ENCODE measurements at regions not wholly inside any gene's neighbourhood (a gene's known extent, or its start where the extent isn't known, plus 50 kb on each side); places are given as distances from the start of the nearest gene placed in this dataset.

DNA sequence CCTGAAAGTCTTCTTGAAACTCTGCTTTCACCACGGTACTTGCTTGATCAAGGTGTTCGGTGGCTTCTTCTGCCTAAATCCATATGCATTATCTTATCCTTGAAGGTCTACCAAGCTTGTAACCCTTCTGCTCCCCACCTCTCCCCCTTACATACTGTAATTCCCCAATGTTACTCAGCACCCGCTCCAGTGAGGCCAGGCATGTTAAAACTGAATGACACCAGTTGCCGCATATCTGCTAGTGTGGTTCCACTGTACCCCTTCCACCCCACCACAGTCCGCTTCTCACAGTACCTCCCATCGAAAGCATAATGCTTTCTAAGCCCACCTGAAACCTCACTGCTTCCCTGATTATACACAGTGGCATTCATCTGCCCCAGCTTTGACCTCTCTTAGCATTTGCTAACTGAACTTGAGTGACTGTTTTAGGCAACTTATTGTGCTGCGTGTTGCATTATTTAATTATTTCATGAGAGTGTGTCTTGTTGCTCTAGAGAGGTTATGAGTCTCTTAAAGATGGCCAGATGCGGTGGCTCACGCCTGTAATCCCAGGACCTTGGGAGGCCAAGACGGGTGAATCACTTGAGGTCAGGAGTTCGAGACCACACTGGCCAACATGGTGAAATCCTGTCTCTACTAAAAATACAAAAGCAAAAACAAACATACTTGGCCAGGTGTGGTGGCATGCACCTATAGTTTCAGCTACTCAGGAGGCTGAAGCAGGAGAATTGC is 87.6 kb upstream of the MBNL2 start:
- DNase-seq (ENCODE audit: low read depth in 4 of 4, low spot score in 1 of 4) = no peak

DNA sequence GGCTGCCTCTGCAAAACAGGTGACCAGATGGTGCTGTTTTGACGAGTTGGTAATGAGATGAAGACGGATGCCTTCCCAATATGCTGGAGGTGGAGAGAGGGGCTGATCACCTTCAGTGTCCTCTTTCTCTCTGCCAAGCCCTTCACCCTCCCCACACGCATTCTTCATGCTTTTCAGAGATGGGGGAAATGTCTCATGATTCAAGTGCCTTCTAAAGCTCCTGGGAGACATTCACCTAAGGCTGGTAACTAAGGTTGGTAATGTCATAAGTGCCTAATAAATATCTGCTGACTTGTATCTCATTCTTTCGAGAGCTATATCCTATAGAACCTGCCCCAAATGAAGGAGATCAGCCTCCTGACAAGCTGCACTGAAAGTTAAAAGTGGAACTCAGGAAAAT is 86.2 kb upstream of the MBNL2 start:
- DNase-seq (ENCODE audit: low read depth in 4 of 4, low spot score in 1 of 4) = no peak

DNA sequence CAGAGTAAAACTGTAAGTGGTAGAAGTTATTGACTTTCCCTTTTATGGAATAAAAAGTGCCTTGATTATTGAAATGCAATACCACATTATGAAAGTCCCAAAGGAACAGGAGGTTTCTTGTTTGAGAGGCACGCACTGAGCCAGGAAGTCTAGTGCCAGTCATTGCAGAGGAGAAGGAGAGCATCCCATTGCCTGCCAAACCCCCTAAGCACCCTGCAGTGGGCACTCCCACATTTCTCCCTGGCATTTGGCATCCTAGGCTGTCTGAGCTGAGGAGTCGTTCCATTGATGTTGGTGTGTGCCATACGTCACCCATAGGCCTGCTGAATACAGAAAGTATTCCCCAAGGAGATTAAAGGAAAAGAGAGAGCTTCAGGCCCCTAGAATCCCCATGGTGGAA is 85.7 kb upstream of the MBNL2 start:
- DNase-seq (ENCODE audit: low read depth in 4 of 4, low spot score in 1 of 4) = no peak

DNA sequence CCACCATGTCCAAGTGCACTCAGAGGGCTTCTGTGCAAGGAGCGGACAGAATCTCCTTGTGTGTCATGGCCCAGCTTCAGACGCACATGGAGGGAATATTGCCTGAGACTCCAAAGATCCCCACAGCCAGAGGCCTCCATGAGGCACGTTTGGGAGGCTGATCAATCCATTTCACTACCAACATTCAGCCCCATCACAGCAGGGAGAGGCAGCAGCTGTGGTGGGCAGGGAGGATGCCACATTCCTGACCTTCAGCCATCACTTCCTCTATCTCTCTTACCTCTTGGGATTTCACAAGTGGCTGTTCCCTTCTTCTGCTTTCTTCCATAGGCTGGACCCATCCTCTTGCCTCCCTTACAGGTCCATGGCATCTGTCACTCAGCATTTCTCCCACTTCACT is 82.4 kb upstream of the MBNL2 start:
- DNase-seq (ENCODE audit: low read depth in 4 of 4, low spot score in 1 of 4) = no peak

DNA sequence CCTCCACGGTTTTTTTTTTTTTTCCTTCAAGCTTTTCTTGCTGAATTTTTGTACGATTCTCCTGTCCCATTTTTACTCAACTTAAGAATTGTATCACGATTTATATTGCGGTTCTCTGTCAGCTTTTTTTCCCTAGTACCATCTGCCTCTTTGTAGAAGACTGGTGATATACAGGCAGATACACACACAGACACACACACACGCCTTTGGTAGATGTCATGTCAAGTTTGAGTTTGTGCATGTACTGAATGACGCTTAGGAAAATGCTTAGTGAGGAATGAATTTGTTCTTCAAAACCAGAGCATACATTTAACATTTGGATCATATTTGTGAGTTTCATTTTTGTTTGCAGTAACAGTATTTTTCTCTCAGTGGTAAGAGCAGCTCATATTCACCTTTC is 82.0 kb upstream of the MBNL2 start:
- no peak for DNase-seq (ENCODE audit: low read depth in 4 of 4, low spot score in 1 of 4)

DNA sequence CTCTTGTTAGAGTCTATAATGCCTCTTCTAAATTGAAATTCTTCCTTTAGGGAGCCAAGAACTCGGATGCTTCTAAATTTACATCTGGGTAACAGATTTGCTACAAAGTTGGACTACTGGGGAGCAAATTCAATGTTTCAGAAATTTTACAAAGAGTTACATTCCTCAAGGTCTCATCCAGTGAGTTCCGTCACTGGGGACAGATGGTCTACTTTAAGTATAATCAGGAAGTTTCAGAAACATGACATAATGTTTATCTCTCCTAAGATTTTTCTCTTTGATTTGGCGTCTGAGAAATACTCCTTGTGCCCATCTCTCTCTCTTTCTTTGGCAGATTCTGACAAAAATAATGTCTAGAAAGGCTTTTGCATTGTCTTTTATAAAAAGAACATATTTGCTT is 81.5 kb upstream of the MBNL2 start:
- no peak for DNase-seq (ENCODE audit: low read depth in 4 of 4, low spot score in 1 of 4)

DNA sequence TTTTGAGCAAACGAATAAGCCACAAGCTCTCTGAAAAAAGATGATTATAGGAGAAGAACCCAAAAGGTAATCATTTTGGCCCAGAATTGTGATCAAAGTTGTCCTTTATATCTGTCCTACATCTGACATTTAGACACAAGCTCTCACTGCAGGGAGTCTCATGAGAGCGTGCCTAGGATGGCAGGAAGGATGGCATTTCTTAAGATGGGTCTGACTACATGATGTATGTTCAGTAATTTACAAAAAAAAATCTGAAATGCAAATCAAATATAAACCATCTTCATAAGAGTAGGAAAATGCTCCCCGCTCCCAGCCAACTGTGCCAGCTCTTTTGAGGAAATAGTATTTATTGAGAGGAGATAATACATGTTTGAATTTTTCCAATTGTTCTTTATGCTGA is 81.0 kb upstream of the MBNL2 start:
- no peak for DNase-seq (ENCODE audit: low read depth in 4 of 4, low spot score in 1 of 4)

DNA sequence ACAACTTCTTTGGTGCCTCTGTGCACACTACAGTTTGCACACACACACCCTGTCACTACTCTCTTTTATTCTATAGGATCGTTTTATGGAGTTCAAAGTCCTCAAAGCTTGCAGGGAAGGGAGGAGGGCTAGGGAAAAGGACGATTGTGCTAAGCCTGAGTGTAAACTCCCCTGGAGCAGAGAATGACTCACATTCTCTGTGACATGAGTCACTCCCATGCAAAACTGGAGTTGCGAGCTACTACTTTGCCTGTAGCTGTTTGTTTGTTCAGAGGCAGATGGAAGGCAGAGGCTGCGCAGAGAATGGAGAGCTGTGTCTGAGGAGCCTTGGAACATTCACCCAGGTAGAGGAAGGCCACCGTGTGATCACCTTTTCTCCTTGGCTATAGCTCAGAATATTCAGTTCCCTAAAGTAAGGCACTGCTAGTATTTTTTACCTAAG is 80.5 kb upstream of the MBNL2 start:
- no peak for DNase-seq (ENCODE audit: low read depth in 4 of 4, low spot score in 1 of 4)

DNA sequence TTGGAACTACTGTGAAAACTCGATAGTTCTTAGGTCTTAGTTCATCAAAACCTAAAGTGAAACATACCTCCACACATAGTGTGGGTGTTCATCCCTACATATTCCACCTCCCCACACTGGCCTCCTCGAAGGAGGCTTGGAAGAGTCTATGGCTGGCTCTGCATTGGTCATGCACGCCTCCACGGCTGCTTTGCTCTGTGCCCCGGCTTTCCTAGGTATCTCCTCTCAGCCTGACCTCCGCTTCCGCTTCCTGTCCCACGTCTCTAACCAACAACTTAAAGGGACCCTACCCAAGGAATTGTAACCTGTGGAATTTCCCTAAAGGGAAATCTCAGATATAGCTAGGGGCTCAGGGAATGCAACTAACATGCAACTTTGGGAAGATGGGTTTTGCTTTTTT is 79.7 kb upstream of the MBNL2 start:
- DNase-seq (ENCODE audit: low read depth in 4 of 4, low spot score in 1 of 4) = no peak

DNA sequence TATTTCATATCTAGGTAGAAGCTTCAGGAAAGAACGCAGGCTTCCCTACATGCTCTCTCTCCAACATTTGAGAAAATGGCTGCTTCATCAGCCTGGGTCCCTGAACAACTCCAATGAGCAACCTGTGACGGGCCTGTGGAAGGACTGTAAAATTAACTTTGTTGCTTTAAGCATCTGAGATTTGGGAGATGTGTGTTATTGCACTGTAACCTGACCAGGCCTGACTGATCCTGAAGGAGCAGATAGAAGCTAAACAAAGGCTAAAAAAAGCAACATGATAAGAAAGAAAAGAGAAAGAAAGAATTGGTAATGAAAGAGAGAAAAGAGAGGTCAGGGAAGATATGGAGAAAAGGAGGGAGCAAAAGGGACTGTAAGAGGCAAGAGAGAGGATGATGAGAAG is 77.1 kb upstream of the MBNL2 start:
- no peak for DNase-seq (ENCODE audit: low read depth in 4 of 4, low spot score in 1 of 4)

DNA sequence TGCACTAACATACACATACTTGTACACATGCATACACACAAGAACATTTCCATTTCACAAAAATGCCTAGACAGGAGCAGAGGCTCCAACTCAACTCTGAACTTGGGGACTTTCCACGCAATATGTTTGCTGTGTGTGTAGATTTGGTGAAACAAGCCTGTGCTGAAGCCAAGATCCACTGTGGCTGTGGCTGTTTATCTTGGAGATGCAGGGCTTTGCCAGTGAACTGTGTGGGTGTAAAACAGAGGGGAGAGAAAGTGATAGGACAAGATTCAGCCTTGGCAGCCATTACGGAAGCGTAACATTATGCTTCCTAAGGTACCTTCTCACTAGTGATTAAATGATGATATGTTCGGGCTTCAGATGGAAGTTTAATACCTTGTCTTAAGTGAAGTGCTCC is 73.2 kb upstream of the MBNL2 start:
- no peak for DNase-seq (ENCODE audit: low read depth in 4 of 4, low spot score in 1 of 4)

DNA sequence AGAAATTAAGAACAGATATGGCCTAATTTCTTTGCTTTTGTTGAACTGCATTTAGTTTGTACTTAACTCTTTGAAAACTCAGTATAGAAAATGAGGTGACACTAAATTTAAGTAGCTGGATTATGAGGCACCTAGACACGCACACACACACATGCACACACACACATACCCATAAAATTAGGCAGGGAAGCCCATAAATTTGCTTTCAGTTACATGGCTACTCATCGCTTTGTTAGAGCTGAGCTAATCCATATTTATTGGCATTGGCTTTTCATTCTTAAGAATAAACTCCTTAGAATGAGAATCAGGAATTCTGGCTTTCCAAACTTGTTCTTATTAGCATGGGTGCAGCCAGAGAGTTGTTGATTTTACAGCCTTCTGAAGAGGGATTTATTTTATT is 61.7 kb upstream of the MBNL2 start:
- DNase-seq (ENCODE audit: low read depth in 4 of 4, low spot score in 1 of 4) = no peak

DNA sequence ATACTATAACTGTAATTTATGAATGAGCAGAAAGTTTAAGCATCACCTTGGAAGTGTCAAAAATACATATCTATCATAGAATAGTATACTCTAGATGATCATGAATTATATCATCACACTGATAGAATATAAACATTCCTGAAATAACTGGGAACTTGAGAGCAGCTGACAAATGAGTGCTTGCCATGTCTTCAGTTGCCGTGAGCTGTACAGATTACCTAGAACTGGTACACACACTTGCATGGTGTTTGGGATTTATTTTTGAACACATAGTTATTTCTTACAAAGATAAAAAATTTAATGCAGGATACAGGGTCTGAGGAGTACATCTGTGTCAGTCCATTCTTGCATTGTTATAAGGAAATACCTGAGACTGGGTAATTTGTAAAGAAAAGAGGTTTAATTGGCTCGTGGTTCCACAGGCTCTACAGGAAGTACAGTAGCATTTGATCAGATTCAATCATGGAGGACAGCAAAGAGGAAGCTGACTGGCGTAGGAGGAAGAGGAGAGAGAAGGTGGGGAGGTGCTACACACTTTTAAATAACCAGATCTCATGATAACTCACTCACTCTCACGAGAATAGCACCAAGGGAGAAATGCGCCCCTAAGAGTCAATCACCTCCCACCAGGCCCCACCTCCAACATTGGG is 60.4 kb upstream of the MBNL2 start:
- DNase-seq (ENCODE audit: low read depth in 4 of 4, low spot score in 1 of 4) = no peak

DNA sequence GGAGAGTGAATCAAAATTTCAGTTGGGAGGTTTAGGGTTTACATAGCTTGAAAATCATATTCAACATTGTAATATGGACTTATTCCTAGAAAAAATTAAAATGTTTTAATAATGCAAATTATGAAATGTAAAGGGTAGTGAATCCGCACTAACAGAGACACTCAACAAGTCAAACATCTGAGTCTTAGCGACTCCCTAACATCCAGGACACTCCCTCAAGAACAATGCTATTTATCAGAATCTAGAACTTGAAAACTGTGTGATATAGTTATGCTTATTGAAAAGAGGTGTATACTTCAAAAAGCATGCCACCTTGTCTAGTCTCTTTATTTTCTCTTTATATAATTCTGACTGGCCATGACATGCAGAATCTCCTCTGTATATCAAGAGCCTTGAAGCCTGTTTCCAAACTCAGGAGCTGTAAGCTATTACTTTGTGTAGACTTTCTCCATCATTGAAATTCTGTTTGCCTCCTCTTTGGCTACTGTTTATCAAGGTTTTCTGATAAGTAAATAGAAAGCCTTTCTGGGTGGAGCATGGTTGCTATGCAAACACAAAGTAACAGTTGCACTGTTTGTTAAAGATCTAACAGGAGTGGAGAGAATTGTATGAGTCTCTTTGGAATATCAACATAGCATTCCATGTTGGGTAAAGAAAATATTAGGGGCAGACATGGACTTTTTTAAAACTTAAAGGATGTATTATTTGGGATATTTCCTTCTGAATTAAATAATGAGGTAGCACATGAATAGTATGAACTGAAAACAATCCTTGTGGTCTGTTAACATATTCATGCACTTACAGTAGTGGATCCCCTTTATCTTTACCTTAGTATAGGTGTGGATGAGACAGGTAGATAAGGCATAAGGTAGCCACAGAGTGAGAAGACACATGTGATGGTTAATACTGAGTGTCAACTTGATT is 56.4 kb upstream of the MBNL2 start:
- no peak for DNase-seq (ENCODE audit: low read depth in 4 of 4, low spot score in 1 of 4)

DNA sequence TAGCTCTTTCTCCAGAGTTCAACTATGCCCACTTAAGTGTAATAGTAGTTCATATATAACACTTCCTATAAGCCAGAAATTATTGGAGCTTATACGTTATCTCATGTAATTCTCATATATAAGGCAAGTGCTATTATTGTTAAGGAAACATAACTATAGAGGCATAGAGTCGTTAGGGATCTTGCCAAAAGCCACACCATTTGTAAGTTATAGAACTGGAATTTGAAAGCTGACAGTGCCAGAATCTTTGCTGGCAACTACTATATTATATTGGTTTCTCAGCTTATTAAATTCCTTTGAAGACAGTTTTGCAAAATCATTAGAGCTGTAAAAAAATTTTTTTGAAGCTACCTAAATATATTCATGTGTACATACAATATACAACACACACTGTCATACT is 51.0 kb upstream of the MBNL2 start:
- DNase-seq (ENCODE audit: low read depth in 4 of 4, low spot score in 1 of 4) = no peak
